ENCODE measurements at regions not wholly inside any gene's neighbourhood (a gene's known extent, or its start where the extent isn't known, plus 50 kb on each side); places are given as distances from the start of the nearest gene placed in this dataset.
A peak's percentile ranks its signal among the peaks of the same experiment; 100 is the strongest.

DNA sequence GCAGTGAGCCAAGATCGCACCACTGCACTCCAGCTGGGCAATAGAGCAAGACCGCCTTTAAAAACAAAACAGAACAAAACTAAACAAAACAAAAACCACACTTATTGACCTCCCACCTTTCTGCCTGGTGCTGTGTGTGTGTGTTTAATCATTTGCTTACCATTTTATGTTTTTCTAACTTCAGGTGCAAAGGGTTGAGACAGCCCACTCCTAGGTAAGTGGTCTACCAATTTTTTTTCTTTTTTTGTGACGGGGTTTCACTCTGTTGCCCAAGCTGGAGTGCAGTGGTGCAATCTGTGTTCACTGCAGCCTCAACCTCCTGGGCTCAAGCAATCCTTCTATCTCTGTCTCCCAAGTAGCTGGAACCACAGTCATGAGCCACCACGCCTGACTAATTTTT, 65.8 kb downstream of the SALL1 start:
- DNase-seq (ENCODE audit: low spot score): no peak

- no peak for DNase-seq (ENCODE audit: low spot score)
Measured at GRCh38 chr16:51084074-51084928, 66.8 kb downstream of the SALL1 start.

DNA sequence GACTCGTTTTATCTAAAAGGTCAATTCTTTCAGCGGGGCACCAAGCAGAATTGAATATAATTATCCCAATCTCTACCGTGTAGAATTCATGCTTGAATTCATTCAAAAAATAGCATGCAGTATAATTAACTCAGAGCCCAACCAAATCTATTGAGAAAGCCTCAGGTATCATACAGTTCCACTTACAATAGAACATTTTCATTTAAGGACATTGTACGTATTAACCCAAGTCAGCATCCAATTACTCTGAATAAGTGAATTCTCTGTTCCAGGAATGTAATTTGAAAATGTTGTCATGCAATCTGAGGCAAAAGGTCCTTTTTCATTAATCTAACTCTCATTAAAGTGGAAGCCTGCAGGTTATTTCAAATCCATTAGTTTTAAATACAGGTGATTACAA, 78.5 kb downstream of the SALL1 start:
- no peak for DNase-seq (ENCODE audit: low spot score)

GRCh38 chr16:51071326-51071725, 79.7 kb downstream of the SALL1 start:
- DNase-seq (ENCODE audit: low spot score): no peak

- no peak for DNase-seq (ENCODE audit: low spot score)
Measured at GRCh38 chr16:51067352-51067751, 83.7 kb downstream of the SALL1 start.

DNA sequence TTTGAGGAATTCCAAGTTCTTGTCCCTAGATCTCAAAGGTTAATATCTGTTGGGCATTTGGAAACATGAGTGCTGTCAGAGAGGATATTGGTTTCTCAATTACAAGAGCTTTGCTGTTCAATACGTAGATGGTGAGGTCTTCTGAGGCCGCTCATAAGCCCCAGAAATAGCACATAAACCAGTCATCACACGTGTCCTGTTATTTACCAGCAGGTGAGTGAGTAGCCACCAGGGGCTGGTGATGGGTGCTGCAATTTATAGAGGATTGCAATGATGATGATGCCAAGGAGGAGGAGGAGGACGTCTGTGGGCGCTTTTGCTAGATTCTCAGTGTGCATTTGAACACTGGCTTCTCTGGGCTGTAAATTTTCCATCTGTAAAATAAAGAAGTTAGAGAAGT, 89.0 kb downstream of the SALL1 start:
- DNase-seq (ENCODE audit: low spot score): no peak

DNA sequence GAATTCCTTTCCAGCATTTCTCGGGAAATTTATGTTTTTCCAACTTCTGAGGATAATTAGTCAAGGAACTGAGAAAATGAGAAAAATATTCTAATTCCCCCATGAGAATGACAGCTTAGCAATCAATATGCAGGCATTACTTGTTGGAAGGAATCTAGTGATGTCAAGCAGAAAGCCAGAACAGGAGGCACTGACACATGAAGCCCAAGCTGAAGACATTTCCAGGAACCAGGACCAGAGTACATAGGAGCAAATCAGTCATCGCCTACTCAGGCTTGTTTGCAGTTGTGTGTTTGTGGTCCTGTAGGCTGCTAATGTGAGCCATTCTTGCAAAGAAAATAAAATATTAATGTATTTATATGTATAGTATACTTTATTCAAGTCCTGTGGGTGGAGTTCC, 89.7 kb downstream of the SALL1 start:
- no peak for DNase-seq (ENCODE audit: low spot score)

GRCh38 chr16:51057969-51058337, 93.1 kb downstream of the SALL1 start:
- DNase-seq (ENCODE audit: low spot score): no peak

DNA sequence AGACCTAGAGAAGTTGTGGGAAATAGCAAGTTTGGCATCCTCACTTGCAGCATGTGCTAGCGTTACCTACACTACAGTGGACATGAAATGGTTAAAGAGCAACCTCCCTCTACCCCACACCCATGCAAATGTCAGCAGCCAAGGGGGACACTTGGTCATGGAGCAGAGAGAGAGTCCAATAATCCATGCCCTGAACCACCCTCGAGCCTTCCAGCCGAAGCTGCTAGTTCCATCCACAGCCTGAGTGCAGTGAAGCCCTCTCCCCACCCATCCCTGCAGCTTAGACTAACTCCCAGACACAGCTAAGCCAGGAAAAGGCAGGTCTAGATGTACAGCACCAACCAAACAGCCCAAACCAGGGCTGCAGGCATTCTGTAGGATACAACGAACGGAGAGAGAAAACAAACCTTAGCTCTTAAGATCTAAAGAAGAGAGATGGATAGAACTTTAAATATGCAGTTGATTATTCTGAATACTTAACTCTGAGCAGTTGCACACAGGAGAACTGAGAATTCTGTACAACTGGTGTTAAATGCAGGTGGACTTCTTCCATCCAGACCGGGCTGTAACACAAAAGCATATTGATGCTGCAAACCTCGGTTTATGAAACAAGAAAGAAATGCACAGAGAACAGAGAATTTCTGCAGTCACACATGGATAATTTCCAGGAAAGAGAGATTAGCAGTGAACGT, 93.8 kb downstream of the SALL1 start:
- DNase-seq (ENCODE audit: low spot score): no peak

GRCh38 chr16:51056331-51056730, 94.7 kb downstream of the SALL1 start:
- no peak for DNase-seq (ENCODE audit: low spot score)

GRCh38 chr16:51055434-51055833, 95.6 kb downstream of the SALL1 start:
- no peak for DNase-seq (ENCODE audit: low spot score)

DNA sequence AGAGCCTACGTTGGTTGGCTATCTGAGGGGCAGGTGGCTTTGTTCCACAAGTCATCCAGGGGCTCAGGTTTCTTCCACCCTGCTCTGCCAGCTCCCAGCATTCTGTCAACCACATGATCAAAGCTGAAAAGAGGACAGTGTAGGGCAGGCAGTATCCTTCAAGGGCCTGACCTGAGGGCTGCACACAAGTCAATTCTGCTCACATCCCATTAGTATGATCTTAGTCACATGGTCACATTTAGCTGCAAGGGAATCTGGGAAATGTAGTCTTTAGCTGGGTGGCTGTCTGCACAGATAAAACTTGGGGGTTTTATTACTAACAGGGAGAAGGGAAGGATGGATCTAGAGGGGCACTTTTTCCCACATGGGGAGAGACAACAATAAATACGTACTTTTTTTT, 97.3 kb downstream of the SALL1 start:
- DNase-seq (ENCODE audit: low spot score): no peak

DNA sequence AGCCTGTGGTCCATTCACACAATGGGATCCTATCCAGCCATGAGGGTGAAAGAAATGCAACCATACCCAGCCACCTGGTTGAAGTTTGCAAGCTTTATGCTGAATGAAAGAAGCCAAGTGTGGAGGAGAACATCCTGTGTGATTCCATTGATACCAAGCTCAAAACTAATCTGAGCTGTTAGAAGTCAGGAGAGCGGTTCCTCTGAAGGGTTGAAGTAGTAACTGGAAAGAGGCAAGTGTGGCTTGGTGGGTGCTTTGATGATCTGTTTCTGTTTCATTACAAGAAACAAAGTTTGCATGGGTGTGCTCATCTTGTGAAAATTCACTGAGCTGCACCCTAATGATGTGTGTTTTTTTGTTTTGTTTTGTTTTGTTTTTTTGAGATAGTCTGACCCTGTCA, 99.4 kb downstream of the SALL1 start:
- no peak for DNase-seq (ENCODE audit: low spot score)

DNA sequence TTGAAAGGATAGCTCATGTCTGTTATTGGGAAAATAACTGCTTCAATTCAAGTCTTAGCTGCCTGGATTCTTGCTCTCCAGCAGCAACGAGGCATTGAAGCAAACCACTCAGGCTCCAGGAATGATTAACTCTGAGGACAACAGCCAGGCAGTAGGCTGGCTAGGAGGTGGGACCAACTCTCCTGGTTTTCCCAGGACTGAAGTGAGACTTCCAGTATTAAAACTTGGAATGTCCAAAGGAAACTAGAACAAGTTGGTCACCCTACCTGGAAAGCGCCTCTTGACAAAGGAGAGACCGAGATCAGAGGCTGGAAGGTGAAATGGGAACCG, 100.7 kb downstream of the SALL1 start:
- DNase-seq (ENCODE audit: low spot score): no peak

GRCh38 chr16:51049678-51050376, 101.2 kb downstream of the SALL1 start:
- no peak for DNase-seq (ENCODE audit: low spot score)

GRCh38 chr16:51049276-51049675, 101.8 kb downstream of the SALL1 start:
- DNase-seq (ENCODE audit: low spot score): no peak

DNA sequence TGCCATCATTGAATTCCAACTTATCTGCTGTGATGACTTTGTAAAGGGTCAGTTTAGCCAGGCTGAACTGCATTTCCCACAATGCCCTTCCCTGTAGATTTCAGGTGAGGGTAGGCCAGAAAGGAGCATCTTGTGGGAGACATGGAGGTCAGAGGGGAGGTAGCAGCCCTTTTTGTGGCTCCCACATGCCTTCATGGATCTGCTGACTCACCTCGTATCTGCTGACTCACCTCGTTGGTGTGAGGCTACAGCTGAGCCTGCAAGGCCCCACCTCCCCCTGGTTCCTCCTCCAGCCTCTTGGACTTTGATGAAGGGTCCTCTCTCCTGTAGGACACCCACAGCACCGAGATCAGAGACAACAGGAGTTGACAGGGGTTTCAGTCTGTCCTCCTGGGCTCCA, 102.5 kb downstream of the SALL1 start:
- peak; percentile 33 for DNase-seq (ENCODE audit: low spot score)

- no peak for DNase-seq (ENCODE audit: low spot score)
Measured at GRCh38 chr16:51045794-51046193, 105.3 kb downstream of the SALL1 start.

- no peak for DNase-seq (ENCODE audit: low spot score)
Measured at GRCh38 chr16:51045186-51045585, 105.9 kb downstream of the SALL1 start.

DNA sequence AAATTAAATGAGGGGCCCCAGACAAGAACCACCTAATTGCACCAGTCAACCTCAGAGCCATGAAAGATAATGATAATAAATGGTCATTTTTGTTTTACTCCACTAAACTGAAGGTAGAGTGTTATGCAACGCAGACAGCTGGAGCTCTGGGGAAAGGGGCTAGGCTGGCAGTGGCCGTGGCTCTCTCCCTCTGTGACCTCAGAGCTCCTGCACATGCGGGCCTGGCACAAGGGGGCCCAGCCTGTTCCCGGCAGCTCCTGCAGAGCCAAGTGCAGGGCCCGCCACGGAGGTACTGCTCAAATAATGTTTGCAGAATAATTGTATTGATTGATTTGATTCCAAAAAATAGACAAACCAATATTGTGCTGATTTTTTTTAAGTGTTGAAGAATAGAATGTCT, 109.5 kb downstream of the SALL1 start:
- DNase-seq (ENCODE audit: low spot score): no peak

DNA sequence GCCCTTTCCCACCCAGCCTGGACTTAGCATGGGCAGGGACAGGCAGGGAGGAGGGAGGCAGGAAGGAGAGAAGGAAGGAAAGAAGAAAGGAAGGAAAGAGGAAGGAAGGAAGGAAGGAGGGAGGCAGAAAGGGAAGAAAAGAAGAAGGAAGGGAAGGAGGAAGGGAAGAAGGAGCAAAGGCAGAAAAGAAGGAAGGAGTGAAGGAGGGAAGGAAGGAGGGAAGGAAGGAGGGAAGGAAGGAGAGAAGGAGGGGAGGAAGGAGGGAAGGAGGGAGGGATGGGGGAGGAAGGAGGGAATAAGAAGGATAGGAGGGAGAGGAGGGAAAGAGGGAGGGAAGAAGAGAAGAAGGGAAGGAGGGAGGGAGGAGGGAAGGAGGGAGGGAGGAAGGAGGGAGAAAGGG, 110.4 kb downstream of the SALL1 start:
- no peak for DNase-seq (ENCODE audit: low spot score)

GRCh38 chr16:51039638-51040331, 111.3 kb downstream of the SALL1 start:
- no peak for DNase-seq (ENCODE audit: low spot score)

GRCh38 chr16:51035711-51036110, 115.4 kb downstream of the SALL1 start:
- DNase-seq (ENCODE audit: low spot score): no peak
